NOMO-1 treated with dmso at 0.1 percent for 144 hours (cell line): ENCODE measurements at regions not wholly inside any gene's neighbourhood (a gene's known extent, or its start where the extent isn't known, plus 50 kb on each side); places are given as distances from the start of the nearest gene placed in this dataset.

Experiments
- DNase-seq: peaks from one replicate; lab custom pipeline; 2025; ENCODE audit not compliant: unreplicated experiment; lab: John Stamatoyannopoulos, UW

DNA sequence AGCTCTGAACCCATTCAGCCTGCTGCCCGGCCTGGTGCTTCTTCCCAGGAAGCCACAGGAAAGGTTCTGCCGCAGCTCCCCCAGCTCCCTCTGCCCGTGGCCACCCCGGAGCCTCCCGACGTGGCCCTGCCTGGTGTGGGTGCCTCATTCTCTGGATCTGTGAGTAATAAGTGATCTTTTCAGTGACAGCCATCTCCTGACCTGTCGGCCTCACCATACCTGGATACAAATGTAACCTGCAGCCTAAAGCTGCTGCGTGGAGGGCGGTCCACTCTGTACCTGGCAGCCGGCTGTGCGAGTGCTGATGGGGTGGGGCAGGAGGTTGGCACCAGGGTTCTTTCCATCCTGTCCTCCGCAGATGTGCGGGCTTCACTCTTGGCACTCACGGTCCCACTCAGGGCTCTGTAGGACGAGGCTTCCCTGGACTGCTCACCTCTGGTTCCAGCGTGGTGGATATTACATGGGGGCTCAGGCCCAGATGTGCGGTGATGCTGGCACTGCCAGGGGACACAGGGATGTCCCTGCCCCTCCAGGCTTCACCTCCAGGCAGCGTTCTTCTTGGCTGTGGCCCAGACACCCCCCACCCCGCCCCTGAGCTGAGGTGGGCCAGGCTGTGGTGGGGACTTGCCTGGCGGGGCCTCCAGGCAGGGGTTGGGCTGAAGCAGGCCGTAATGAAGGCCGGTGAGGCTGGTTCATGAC is 748.5 kb downstream of the BRD1 start:
- DNase-seq, result no peak

DNA sequence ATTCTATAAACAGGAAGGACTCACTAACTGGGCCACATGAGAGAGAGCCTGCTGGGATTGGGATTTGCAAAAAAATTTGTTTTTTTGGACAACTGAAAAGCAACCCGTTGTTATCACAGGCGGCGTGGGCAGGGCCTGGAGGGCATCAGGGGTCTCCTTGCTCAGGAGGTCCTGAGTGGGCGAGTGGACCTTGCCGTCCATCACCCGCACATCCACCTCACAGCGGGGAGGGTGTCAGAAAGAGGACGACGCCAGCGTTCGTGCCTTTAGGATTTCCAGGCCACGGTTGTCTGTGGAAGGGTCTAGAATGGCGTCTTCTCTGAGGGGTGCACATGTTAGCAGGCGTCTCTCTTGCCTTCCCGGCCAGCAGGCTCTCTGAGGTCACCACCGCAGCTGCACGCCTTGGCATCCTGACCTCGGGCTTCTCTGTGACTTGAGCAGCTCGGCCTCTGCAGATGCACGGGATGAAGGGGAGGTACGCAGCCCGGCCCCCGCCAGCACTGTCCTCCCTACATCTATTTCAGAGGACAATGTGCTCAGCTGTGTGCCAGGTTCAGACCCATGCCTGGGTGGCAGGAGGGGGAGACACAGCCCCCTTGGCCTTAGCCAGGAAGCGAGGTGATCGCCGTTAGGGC is 749.5 kb downstream of the BRD1 start:
- DNase-seq, result no peak

GRCh38 chr22:49077586-49077985 is 750.1 kb downstream of the BRD1 start:
- DNase-seq, result no peak

DNA sequence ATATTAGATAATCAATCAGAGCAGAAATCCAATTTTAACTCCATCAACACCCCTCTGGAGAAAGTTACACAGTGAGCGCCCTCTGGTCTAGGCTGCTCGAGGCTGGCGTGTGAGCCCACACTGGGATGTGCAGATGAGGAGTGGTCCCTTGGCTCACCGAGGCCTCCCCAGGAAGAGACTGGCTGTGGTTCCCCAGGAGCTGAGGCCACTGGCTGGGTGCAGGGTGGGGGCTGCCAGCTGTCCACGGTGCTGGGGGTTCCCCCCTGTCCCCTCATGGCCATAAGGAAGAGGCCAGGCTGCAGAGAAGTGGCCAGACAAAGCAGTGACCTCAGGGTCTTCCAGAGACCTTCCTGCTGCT is 750.7 kb downstream of the BRD1 start:
- no peak for DNase-seq

DNA sequence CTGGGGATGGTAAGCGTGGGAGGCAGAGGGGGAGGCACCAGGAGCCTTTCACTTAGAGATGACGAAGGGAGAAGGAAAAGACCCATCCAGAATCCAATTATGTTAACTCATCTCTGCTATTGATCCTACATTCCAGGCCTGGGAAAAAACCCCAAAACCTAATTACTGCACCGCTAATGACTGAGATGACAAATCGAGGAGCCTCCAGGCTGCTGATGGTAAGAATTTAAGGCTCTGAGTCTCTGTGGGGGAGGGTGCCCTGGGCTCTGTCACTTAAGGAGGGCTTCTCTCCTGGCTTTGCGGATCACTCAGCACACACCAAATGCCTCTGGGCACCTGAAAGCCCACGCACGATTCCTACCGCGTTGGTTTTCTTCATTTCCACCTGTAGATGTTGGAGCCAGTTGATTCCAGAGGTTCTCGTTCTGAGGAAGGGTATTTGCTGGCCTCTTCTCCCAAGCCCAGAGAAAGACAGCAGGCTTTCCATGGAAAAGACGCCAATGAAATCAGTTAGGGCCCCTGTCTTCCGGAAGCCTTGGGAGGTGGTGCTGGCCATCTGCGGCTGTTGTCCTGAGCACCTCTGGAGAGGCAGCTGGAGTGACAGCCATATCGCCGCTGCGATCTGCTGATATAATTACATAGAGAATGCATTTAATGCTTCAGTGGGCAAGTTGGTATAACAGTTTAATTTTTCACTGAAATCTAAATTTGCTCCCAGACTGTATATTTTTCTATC is 751.2 kb downstream of the BRD1 start:
- DNase-seq, result no peak

GRCh38 chr22:49075150-49075549 is 752.5 kb downstream of the BRD1 start:
- no peak for DNase-seq

GRCh38 chr22:49073873-49074417 is 753.7 kb downstream of the BRD1 start:
- no peak for DNase-seq

DNA sequence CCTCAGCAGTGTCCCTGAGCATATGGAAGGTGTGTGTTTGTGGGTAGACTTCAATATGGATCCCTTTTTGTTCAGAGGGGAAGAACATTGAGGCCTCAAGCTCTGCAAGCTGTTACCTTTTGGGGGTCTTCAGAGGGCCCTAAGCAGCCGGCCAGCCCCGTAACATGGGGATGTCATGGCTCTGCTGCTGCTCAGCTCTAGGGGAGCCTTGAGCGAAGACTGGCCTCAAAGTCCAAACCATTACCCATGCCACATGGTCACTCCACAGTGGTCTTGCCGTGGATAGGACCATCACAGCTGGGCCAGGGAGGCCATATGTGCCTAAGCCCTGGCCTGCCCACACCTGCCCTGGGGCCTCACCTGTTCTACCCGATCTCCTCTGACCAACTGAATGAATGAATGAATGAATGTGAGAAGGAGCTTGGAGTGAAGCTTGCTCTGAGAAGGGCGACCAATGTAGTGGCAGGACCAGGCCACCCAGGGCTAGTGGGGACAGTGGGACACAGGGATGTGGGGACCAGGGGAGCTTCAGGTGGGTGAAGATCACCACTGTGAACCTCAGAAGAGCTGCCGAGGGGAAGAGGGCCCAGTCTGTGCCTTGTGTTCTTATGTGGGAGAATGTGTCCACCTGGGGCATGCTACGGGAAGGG is 754.6 kb downstream of the BRD1 start:
- DNase-seq, result no peak

- DNase-seq, result no peak
These were observed 757.2 kb downstream of the BRD1 start for GRCh38 chr22:49070501-49070900.

DNA sequence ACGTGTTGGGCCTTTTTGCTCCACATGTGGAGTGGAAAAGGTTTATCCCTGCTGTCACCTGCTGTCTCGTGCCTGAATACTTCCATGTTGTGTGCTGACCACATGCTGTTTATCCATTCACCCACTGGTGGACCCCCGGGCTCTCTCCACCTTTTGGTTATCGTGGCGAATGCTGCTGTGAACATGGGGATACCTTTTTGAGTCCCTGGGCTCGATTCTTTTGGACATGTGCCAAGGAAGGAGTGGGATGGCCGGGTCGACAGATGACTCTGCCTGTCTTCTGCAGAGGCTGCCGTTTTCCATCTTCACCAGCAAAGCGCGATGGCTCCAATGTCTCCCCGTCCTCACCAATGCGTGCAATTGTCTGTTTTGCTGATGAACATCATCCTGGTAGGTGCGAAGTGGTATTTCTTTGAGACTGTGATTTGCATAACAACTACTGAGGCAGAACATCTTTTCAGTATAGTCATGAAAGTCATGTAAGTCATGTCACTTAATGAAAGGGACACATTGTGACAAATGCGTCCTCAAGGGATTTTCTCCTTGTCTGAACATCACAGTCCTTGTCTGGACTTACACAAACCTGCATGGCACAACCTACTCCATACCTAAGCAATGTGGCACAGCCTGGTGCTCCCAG is 758.7 kb downstream of the BRD1 start:
- no peak for DNase-seq

- no peak for DNase-seq
These were observed 760.2 kb downstream of the BRD1 start for GRCh38 chr22:49067504-49067903.

DNA sequence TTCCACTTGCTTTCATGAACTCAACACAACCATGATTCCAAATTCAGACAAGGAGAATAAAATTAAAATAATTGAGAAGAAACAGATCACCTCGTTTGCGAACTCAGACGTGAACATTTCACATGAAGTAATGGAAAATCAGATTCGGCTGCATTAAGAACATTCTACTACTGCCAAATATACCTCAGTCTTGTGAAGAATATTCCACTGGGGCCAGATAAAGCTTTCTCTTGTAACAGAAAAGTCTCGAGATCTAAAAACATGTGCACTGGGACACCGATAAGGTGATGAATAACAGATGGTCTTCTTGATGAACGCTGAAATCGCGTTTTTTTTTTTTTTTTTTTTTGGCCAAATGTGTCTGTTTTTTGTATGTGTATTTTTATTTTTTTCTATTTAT is 761.1 kb downstream of the BRD1 start:
- no peak for DNase-seq

DNA sequence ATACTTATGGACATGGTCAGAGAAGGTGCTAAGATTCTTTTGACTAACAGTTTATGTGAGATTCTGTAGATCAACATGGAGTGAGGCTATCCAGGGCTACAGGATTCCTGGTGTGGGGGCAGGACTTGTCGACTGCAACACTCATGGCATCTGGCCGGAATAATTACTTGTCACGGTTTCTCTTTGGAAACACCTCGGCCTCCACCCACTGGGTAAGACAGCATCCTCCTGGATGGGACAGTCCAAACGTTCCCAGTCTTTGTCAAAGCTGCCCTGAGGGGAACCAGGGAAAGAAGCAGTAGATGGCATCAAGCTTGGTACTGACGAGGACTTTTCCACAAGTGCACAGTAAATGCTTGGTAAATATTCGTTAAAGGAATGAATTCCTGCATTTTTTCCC is 762.8 kb downstream of the BRD1 start:
- DNase-seq, result no peak

DNA sequence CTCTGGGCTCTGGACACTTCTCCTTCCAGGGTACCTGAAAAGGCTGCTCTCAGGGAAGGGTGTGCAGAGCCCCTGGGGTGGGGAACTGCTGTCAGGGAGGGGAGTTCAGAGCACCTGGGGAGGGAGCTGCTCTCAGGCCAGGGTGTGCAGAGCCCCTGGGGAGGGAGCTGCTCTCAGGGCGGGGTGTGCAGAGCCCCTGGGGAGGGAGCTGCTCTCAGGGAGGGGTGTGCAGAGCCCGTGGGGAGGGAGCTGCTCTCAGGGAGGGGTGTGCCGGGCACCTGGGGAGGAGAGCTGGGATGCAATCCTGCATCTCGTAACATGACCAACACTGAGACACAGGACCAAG is 764.2 kb downstream of the BRD1 start:
- DNase-seq, result no peak

DNA sequence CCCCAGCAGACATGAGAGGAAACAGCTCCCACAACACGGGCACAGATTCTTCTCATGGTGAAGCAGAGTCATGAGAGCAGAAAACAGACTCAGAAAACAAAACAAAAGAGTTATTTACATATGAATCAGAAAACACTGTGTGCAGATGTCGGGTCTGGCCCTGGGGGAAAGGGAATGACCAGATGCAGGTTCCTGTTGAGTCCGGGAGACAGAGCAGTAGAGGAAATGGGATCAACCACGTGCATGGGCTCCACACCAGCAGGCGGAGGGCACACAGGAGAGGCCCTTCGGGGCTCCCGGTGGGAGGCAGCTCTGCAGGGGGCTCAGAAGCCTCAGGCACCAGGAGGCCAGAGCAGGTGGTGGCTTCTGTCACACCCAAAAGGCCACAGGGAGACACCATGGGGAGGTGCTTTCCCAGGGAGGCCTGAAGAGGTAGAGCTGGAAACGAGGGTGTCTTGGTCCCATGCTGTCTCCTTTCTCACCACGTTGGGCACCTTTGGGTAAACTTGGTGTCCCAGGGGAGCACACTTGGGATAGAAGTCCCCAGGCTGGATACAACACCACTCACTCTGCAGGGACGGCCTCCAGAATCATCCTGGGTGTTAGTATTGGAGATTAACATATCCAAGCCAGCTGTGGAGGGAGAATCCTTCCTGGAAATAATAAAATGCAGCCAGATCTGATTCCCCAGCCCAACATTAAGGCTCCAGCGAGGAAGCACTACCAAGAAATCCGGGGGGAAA is 764.7 kb downstream of the BRD1 start:
- DNase-seq, result no peak

DNA sequence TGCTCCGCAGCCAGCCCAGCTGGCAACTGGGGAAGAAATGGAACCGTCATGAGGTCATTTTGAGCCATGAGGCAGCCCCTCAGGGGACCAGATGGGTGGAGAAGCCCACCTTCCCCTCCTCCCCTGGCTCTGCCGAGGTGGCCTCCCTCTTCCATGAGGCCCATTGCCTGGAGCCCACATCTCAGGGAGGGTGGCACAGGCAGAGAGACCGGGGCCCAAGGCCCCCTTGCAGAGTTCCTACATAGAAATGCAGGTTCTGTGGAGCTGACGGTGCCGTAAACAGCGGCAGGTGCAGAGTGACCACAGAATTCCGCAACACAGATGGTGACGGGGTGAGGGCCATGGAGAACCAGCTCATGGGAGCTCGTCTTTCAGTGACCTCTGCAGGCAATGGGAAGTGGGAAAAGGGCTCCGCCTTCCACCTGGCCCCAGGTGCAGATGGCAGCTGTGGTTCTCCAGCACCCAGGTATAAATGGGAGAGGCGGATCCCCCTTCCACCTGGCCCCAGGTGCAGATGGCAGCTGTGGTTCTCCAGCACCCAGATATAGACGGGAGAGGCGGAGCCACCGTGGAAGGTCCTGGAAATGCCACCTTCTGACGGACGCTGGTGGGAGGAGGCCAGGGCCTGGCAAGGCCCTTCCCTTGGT is 765.4 kb downstream of the BRD1 start:
- no peak for DNase-seq

GRCh38 chr22:49057910-49058309 is 769.8 kb downstream of the BRD1 start:
- DNase-seq, result no peak

GRCh38 chr22:49056301-49056700 is 771.4 kb downstream of the BRD1 start:
- DNase-seq, result no peak

DNA sequence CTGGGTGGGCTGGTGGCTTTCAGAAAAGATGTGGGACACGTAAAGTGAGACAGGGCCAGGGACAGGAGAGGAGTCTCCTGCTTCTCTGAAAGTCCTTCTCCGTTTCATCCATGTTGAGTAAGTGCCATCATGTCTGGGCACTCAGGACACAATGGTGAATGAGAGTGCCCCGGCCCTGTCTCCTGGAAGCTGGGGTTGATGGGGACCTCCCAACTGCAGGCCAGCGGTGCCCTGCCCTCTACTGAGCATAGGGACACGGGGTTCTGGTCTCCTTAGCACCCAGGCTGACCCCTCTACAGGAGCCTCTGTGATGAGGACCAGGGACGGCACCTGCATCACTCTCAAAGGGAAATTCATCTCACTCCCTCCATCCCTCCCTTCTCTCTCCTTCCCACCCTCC is 772.3 kb downstream of the BRD1 start:
- no peak for DNase-seq

DNA sequence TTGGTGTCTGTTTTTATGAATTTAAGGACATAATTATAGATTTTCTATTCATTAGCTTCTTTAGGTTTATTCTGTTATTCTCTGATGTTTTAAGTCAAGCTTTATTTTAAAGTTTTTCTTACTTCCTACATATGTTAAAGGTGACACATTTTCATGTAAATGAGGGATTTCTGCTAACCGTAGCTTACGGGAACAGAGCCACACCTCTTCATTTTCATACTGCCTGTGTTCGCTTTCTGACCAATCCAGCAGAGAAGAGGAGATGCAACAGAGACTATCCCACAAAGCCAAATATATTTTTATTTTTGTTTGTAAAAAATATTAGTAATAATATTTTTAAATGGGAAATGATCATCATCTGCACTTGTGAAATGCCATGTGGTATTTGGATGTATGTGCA is 774.1 kb downstream of the BRD1 start:
- DNase-seq, result no peak
